ENCODE measurements at regions not wholly inside any gene's neighbourhood (a gene's known extent, or its start where the extent isn't known, plus 50 kb on each side); places are given as distances from the start of the nearest gene placed in this dataset.

GRCh38 chr2:239685556-239685955, 284.7 kb upstream of the HDAC4 start:
- Mint-ChIP-seq H3K9me3 (peaks cover 0 to 27% (median 11%) of the 10 kb centered on the region in 7 donors), H3K4me3 (no peak overlapping the region), H3K36me3 (peaks cover 0 to 20% of the 10 kb centered on the region in 2 donors), H3K27me3 (peaks cover 36 to 56% (median 54%) of the 10 kb centered on the region in 3 donors), H3K27ac (no peak overlapping the region), H3K4me1 (no peaks in the 10 kb centered on the region)
- ATAC-seq (ENCODE audit: low read depth in 2 of 2) = no peak
- DNase-seq = no peak

- Mint-ChIP-seq H3K36me3 (peaks cover 0 to 20% of the 10 kb centered on the region in 2 donors), H3K4me1 (no peaks in the 10 kb centered on the region), H3K9me3 (peaks cover 0 to 29% (median 11%) of the 10 kb centered on the region in 7 donors), H3K4me3 (no peak overlapping the region), H3K27me3 (peaks cover 36 to 56% (median 54%) of the 10 kb centered on the region in 3 donors), H3K27ac (no peak overlapping the region)
- no peak for DNase-seq
- ATAC-seq (ENCODE audit: low read depth in 2 of 2) = no peak
Measured at GRCh38 chr2:239684996-239685395, 284.2 kb upstream of the HDAC4 start.

- Mint-ChIP-seq H3K9me3 (peaks cover 0 to 31% (median 11%) of the 10 kb centered on the region in 7 donors), H3K27me3 (peaks cover 37 to 57% (median 55%) of the 10 kb centered on the region in 3 donors), H3K27ac (no peak overlapping the region), H3K36me3 (peaks cover 0 to 20% of the 10 kb centered on the region in 2 donors), H3K4me3 (no peak overlapping the region), H3K4me1 (no peaks in the 10 kb centered on the region)
- DNase-seq (no peak), ATAC-seq (ENCODE audit: low read depth in 2 of 2) (no peak)
Measured at GRCh38 chr2:239684271-239684810, 283.5 kb upstream of the HDAC4 start.

GRCh38 chr2:239682518-239682917, 281.7 kb upstream of the HDAC4 start:
- peaks cover 0 to 4% (median 0%) of the 10 kb centered on the region in 3 donors for H3K4me1 Mint-ChIP-seq
- no peak overlapping the region for H3K4me3 Mint-ChIP-seq
- H3K36me3 Mint-ChIP-seq = peaks cover 0 to 20% of the 10 kb centered on the region in 2 donors
- DNase-seq = no peak
- no peak for ATAC-seq (ENCODE audit: low read depth in 2 of 2)
- H3K9me3 Mint-ChIP-seq = peaks cover 0 to 31% (median 11%) of the 10 kb centered on the region in 7 donors
- H3K27me3 Mint-ChIP-seq = peaks cover 31 to 54% (median 51%) of the 10 kb centered on the region in 3 donors
- no peak overlapping the region for H3K27ac Mint-ChIP-seq

DNA sequence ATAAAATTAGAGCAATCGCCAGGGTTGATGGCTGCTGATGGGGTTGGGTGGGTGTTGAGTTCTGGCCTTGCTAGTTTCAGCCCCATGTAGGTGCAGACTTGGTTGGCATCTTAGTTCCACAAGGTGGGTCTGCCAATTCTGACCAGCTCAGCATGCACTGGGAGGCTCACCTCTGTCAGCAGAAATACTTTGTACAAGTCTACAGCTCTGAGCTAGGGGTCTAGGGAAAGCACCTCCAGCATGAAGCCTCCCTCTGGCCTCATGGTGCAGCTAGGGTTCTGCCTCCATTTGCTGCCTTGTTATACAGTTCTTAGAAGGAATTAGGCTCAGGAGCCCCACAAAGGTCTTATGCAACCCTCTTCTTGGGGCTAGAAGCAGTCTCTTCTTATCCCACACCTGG, 278.9 kb upstream of the HDAC4 start:
- Mint-ChIP-seq H3K27me3 (peaks cover 19 to 44% (median 42%) of the 10 kb centered on the region in 3 donors), H3K36me3 (peaks cover 0 to 20% of the 10 kb centered on the region in 2 donors), H3K27ac (no peak overlapping the region), H3K4me1 (peaks cover 0 to 5% (median 0%) of the 10 kb centered on the region in 3 donors), H3K9me3 (peaks cover 0 to 31% (median 11%) of the 10 kb centered on the region in 7 donors), H3K4me3 (no peak overlapping the region)
- DNase-seq = no peak
- ATAC-seq (ENCODE audit: low read depth in 2 of 2) = no peak

DNA sequence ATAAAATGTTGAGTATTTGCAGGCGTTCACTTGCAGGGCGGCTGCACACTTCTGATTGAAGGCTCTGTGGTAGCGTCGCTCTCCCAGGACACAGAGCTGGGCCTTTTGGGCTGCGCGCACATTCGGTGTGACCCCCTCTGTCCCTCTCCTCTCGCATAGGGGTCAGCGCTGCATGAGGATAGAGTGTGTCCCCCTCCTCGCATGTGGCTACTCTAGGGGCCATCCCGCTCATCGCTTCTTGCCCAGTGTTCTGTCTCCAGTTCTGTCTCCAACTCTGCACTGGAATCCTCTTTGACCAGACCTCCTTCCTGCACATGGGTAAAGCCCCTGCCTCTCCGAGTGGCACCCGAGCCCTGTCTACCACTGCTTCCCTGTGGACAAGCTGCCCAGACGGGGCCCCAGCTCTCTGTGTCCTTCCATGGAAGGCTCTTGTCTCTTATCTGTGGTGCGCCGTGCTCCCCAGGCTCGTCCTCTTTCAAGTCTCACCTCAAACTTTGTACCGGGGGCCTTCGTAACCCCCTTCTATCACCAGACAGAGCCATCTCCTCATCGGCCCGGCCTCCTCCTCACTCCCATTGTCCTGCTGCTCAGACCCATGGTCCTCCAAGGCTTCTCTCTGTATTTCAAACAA, 278.0 kb upstream of the HDAC4 start:
- Mint-ChIP-seq H3K27ac (no peak overlapping the region), H3K9me3 (peaks cover 0 to 24% (median 9%) of the 10 kb centered on the region in 7 donors), H3K36me3 (peaks cover 0 to 12% of the 10 kb centered on the region in 2 donors), H3K4me1 (peaks cover 0 to 5% (median 0%) of the 10 kb centered on the region in 3 donors), H3K27me3 (peaks cover 11 to 44% (median 33%) of the 10 kb centered on the region in 3 donors), H3K4me3 (no peak overlapping the region)
- no peak for DNase-seq
- no peak for ATAC-seq (ENCODE audit: low read depth in 2 of 2)

- Mint-ChIP-seq H3K36me3 (peaks cover 0 to 10% of the 10 kb centered on the region in 2 donors), H3K9me3 (peaks cover 0 to 18% (median 7%) of the 10 kb centered on the region in 7 donors), H3K4me3 (no peak overlapping the region), H3K4me1 (peaks cover 0 to 5% (median 0%) of the 10 kb centered on the region in 3 donors), H3K27me3 (peaks cover 9 to 42% (median 31%) of the 10 kb centered on the region in 3 donors), H3K27ac (no peak overlapping the region)
- ATAC-seq (ENCODE audit: low read depth in 2 of 2) (no peak), DNase-seq (no peak)
Measured at GRCh38 chr2:239678186-239678490, 277.3 kb upstream of the HDAC4 start.

GRCh38 chr2:239677453-239678185, 276.8 kb upstream of the HDAC4 start:
- H3K27me3 Mint-ChIP-seq = peaks cover 9 to 37% (median 26%) of the 10 kb centered on the region in 3 donors
- no peak overlapping the region for H3K4me3 Mint-ChIP-seq
- DNase-seq (no peak), ATAC-seq (ENCODE audit: low read depth in 2 of 2) (no peak)
- no peak overlapping the region for H3K27ac Mint-ChIP-seq
- H3K9me3 Mint-ChIP-seq = peaks cover 0 to 13% (median 6%) of the 10 kb centered on the region in 7 donors
- H3K4me1 Mint-ChIP-seq = peaks cover 0 to 5% (median 0%) of the 10 kb centered on the region in 3 donors
- H3K36me3 Mint-ChIP-seq = peaks cover 0 to 5% of the 10 kb centered on the region in 2 donors

- H3K36me3 Mint-ChIP-seq = no peaks in the 10 kb centered on the region
- no peak overlapping the region for H3K27ac Mint-ChIP-seq
- peaks cover 0 to 5% (median 0%) of the 10 kb centered on the region in 3 donors for H3K4me1 Mint-ChIP-seq
- DNase-seq (no peak), ATAC-seq (ENCODE audit: low read depth in 2 of 2) (no peak)
- peaks cover 0 to 11% (median 4%) of the 10 kb centered on the region in 7 donors for H3K9me3 Mint-ChIP-seq
- H3K4me3 Mint-ChIP-seq = no peak overlapping the region
- H3K27me3 Mint-ChIP-seq = peaks cover 9 to 29% (median 20%) of the 10 kb centered on the region in 3 donors
Measured at GRCh38 chr2:239676716-239677452, 276.1 kb upstream of the HDAC4 start.

GRCh38 chr2:239675826-239676715, 275.3 kb upstream of the HDAC4 start:
- Mint-ChIP-seq H3K9me3 (peaks cover 0 to 10% (median 2%) of the 10 kb centered on the region in 7 donors), H3K27me3 (peaks cover 9 to 24% (median 14%) of the 10 kb centered on the region in 3 donors), H3K36me3 (no peaks in the 10 kb centered on the region), H3K4me1 (peaks cover 0 to 5% (median 0%) of the 10 kb centered on the region in 3 donors), H3K27ac (no peak overlapping the region), H3K4me3 (no peak overlapping the region)
- ATAC-seq (ENCODE audit: low read depth in 2 of 2) = no peak
- DNase-seq = no peak

DNA sequence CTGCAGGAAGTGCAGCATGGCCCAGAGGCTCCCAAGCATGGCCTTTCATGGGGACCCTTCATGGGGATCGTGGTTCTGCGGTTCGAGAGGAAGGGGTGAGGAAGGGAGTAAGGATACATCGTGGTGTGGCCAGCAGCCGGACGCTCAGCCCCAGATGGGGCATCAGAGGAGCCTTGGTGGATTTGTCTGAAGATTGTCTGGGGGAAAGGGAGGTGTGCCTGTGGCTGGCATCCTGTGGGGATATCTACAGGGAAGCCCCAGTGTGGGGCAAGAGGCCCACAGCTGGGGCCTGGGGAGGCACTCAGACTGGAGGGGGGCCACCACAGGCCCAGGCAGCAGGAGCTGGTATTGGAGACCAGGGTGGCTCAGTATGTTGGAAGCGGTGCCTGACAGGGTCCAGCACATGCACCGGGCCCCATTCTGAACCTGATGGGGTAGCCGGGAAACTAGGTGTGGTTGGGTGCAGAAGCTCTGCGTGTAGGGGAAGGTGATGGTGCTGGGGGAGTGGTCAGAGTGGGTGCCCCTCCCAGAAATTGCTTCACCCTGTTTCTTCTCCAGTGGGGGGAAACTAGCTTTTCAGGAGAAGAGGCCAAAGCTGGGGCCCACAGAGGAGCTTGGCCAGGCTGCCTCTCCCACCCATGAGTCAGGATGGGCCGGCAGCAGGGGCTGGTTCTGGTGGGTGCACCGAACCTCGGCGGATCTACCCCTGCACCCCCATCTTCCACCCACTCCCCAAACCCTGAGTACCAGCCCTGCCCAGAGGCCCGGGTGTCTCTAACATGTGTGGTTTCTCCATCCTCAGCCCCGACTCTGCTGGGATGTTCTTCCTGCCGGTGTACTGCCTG, 274.4 kb upstream of the HDAC4 start:
- Mint-ChIP-seq H3K4me1 (peaks cover 0 to 5% (median 0%) of the 10 kb centered on the region in 3 donors), H3K27ac (no peak overlapping the region), H3K9me3 (peaks cover 0 to 5% (median 0%) of the 10 kb centered on the region in 7 donors), H3K27me3 (peaks cover 6 to 24% (median 12%) of the 10 kb centered on the region in 3 donors), H3K36me3 (no peaks in the 10 kb centered on the region), H3K4me3 (no peak overlapping the region)
- no peak for ATAC-seq (ENCODE audit: low read depth in 2 of 2)
- DNase-seq = no peak
